Uterus (tissue), 3 donors: ENCODE measurements at regions not wholly inside any gene's neighbourhood (a gene's known extent, or its start where the extent isn't known, plus 50 kb on each side); places are given as distances from the start of the nearest gene placed in this dataset.

ENCODE experiments used
- DNase-seq, 2 donors: peaks; one replicate each; pipeline ENCODE4 v3.0.0-alpha.2; 2019 to 2020
- H3K27ac ChIP-seq, 2 donors: fragments of 200-600 bp; sonication (generic); 1 replicate in 1 of 2; 2 replicates in 1 of 2; pipeline ENCODE4 v1.5.1; 2016 to 2018
- H3K27me3 ChIP-seq, 2 donors: fragments of 200-600 bp; sonication (generic); one replicate each; pipeline ENCODE4 v1.5.1; 2018 to 2019; ENCODE audit warnings: control low read depth in 1 of 2
- H3K36me3 ChIP-seq, 2 donors: fragments of 200-600 bp; sonication (generic); one replicate each; pipeline ENCODE4 v1.5.1; 2019; ENCODE audit warnings: control low read depth in 1 of 2
- H3K4me1 ChIP-seq, 2 donors: fragments of 200-600 bp; sonication (generic); one replicate each; pipeline ENCODE4 v1.5.1; 2018 to 2019; ENCODE audit warnings: control low read depth in 1 of 2
- H3K4me3 ChIP-seq, 2 donors: fragments of 200-600 bp; sonication (generic); 1 replicate in 1 of 2; 2 replicates in 1 of 2; pipeline ENCODE4 v1.5.1; 2018 to 2019; ENCODE audit warnings: mild to moderate bottlenecking in 1 of 2
- H3K9me3 ChIP-seq, 2 donors: fragments of 200-600 bp; sonication (generic); one replicate each; pipeline ENCODE4 v1.5.1; 2019; ENCODE audit warnings: control low read depth in 1 of 2
- POLR2A ChIP-seq, 2 donors: fragments of 450-650 bp; IDR thresholded peaks; one replicate each; pipeline ENCODE4 v1.6.1; 2016; ENCODE audit warnings: antibody characterized with exemption in 2 of 2, mild to moderate bottlenecking in 1 of 2, moderate library complexity in 1 of 2
- intact Hi-C: fragments of 100-400 bp; cut with DNase I; formaldehyde crosslinking; loops from one replicate; pipeline ENCODE4 v1.15.1; 2023; ENCODE audit warnings: low total_unique reads
- TF ChIP-seq, protein P1 (sequence below), 4 experiments: fragments of 200-600 bp in 2 of 4; fragments of 450-650 bp in 2 of 4; sonication (generic) in 2 of 4; IDR thresholded peaks; one replicate each; pipeline ENCODE4 v1.5.1; 2016 to 2019; ENCODE audit warnings: antibody characterized with exemption in 4 of 4, mild to moderate bottlenecking in 2 of 4, moderate library complexity in 1 of 4
- donor health status: DM: yes; HTN: yes; CAD: no.

DNA sequence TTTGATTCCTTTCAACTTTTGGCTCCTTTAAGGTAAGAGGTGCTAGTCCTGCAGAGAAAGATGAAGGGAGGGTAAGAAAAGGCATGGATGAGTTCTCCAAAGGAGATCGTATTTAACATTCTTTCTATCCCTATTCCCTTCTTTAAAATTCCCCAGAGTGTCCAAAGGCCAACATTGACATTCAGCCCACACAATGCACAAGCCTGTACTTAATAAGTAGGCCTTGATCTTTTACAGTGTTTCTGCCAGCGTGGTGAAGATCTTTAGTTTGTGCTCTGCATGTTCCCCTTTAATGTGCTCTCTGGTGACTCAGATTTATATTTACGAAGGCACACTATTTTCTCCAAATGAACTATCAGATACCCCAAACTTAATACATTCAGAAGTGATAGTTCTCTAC lies 582.5 kb upstream of the RGS18 start:
- no peaks in the 10 kb centered on the region for H3K4me1 ChIP-seq
- no peak overlapping the region for H3K27ac ChIP-seq
- no peak for DNase-seq
- no peaks in the 10 kb centered on the region for H3K36me3 ChIP-seq
- intact Hi-C loops = no loop called here
- TF ChIP-seq POLR2A (IDR thresholded peaks at IDR 0.05) = no peak
- TF ChIP-seq, protein P1, sequence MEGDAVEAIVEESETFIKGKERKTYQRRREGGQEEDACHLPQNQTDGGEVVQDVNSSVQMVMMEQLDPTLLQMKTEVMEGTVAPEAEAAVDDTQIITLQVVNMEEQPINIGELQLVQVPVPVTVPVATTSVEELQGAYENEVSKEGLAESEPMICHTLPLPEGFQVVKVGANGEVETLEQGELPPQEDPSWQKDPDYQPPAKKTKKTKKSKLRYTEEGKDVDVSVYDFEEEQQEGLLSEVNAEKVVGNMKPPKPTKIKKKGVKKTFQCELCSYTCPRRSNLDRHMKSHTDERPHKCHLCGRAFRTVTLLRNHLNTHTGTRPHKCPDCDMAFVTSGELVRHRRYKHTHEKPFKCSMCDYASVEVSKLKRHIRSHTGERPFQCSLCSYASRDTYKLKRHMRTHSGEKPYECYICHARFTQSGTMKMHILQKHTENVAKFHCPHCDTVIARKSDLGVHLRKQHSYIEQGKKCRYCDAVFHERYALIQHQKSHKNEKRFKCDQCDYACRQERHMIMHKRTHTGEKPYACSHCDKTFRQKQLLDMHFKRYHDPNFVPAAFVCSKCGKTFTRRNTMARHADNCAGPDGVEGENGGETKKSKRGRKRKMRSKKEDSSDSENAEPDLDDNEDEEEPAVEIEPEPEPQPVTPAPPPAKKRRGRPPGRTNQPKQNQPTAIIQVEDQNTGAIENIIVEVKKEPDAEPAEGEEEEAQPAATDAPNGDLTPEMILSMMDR (IDR thresholded peaks at IDR 0.05) = no peak
- H3K4me3 ChIP-seq = no peak overlapping the region
- H3K9me3 ChIP-seq = no peaks in the 10 kb centered on the region
- no peaks in the 10 kb centered on the region for H3K27me3 ChIP-seq

DNA sequence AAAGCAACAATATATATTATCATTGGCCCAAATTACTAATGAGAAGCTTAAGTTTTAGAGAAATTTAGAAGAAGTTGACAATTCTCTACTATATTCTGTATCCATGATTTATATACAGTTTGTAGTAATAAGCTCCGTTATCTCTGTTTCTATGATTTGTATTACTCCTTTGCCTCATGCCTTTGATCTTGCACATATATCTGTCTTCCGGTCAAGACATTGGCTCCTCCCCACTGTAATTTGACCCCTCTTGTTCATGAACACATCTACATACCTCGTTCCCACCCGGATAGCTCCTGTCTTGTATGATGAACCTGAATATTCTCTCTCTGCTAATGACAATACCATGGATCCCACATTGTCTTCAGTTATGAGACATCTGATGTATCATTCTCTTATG lies 581.0 kb upstream of the RGS18 start:
- Histone ChIP-seq H3K27ac (no peak overlapping the region), H3K9me3 (no peaks in the 10 kb centered on the region), H3K4me1 (no peaks in the 10 kb centered on the region), H3K4me3 (no peak overlapping the region), H3K27me3 (no peaks in the 10 kb centered on the region), H3K36me3 (no peaks in the 10 kb centered on the region)
- TF ChIP-seq, protein P1 (IDR thresholded peaks at IDR 0.05) = no peak
- TF ChIP-seq POLR2A (IDR thresholded peaks at IDR 0.05) = no peak
- no peak for DNase-seq
- intact Hi-C loops = no loop called here

DNA sequence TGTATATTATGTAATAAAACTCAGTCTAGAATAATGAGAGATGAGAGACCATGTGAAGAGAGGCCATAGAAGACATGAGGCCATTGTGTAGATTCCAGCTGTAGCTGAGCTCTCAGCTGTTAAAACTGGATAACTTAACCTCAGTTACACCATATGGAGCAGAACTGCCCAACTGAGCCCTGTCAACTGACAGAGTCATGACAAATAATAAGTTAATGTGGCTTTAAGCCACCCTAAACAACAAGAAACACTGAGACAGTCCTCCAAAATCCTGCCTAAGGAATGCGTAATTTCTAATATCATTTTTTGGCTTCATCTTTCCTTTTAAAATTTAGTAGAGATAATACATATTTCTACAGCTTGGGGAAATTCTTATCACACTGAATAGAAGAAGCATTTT lies 580.0 kb upstream of the RGS18 start:
- Histone ChIP-seq H3K36me3 (no peaks in the 10 kb centered on the region), H3K4me3 (no peak overlapping the region), H3K4me1 (no peaks in the 10 kb centered on the region), H3K9me3 (no peaks in the 10 kb centered on the region), H3K27ac (no peak overlapping the region), H3K27me3 (no peaks in the 10 kb centered on the region)
- TF ChIP-seq, protein P1 (IDR thresholded peaks at IDR 0.05) = no peak
- TF ChIP-seq POLR2A (IDR thresholded peaks at IDR 0.05) = no peak
- DNase-seq = no peak
- intact Hi-C loops = no loop called here

DNA sequence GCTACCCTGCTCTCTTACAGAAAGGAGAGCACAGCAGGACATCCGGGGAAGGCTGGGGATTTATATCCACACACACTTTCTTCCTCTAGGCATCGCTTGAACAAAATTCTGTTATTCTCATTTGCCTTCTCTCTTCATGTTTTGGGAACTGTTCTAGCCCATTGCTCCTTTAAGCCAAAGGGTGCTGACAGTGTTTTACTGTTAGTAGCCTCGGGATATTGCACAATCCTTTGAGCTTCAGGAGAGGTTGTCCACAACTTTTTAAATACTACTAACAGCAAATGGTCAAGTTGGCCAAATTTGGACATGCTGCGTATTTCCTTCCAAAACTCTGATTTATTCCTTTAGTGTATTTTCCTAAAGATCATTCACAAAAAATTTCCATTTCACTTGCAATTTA lies 579.2 kb upstream of the RGS18 start:
- no peaks in the 10 kb centered on the region for H3K36me3 ChIP-seq
- no peaks in the 10 kb centered on the region for H3K27me3 ChIP-seq
- no peak for DNase-seq
- TF ChIP-seq POLR2A (IDR thresholded peaks at IDR 0.05) = no peak
- TF ChIP-seq, protein P1 (IDR thresholded peaks at IDR 0.05) = no peak
- H3K27ac ChIP-seq = no peak overlapping the region
- H3K9me3 ChIP-seq = no peaks in the 10 kb centered on the region
- H3K4me3 ChIP-seq = no peak overlapping the region
- no peaks in the 10 kb centered on the region for H3K4me1 ChIP-seq
- intact Hi-C loops = no loop called here

DNA sequence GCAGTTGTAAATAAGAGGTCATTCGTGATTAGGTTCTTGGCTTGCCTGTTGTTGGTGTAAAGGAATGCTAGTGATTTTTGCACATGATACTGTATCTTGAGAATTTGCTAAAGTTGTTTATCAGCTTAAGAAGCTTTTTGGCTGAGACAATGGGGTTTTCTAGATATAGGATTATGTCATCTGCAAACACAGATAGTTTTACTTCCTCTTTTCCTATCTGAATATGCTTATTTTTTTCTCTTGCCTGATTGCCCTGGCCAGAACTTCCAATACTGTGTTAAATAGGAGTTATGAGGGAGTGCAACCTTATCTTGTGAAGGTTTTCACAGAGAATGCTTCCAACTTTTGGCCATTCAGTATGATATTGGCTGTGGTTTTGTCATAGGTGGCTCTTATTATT lies 576.1 kb upstream of the RGS18 start:
- TF ChIP-seq, protein P1 (IDR thresholded peaks at IDR 0.05) = no peak
- TF ChIP-seq POLR2A (IDR thresholded peaks at IDR 0.05) = no peak
- H3K9me3 ChIP-seq = no peaks in the 10 kb centered on the region
- H3K4me1 ChIP-seq = no peaks in the 10 kb centered on the region
- no peaks in the 10 kb centered on the region for H3K27me3 ChIP-seq
- H3K27ac ChIP-seq = no peak overlapping the region
- intact Hi-C loops = no loop called here
- no peaks in the 10 kb centered on the region for H3K36me3 ChIP-seq
- no peak overlapping the region for H3K4me3 ChIP-seq
- no peak for DNase-seq
